ENCODE measurements at regions not wholly inside any gene's neighbourhood (a gene's known extent, or its start where the extent isn't known, plus 50 kb on each side); places are given as distances from the start of the nearest gene placed in this dataset.
A peak's percentile ranks its signal among the peaks of the same experiment; 100 is the strongest.

DNA sequence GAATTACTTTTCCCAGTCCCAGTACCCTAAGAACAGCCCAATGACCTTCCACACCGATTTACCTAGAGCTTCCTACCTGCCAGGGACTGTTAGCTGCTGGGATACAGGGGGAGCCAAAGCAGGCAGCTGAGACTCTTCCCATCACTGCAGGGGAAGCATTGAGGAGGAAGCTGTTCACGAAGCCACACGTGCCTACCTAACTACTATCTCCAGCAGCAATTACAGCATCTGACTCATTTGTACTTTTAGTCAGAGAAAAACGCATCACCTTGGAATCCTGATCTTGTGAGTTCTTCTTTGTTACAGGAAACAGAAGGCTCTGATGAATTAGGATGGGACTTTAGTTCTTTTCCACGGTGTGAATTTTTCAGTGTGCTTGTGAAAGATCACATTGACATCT is 113.7 kb upstream of the DHX40 start:
- peak; percentile 80 for ATAC-seq
- no peak for TF ChIP-seq ZNF565 (CRISPR knock-in tag; conservative IDR thresholded peaks at IDR 0.05; ENCODE audit: low read depth)
- no peak for TF ChIP-seq BACH2 (CRISPR knock-in tag; IDR thresholded peaks at IDR 0.05; ENCODE audit: borderline replicate concordance)
- TF ChIP-seq, protein P1, sequence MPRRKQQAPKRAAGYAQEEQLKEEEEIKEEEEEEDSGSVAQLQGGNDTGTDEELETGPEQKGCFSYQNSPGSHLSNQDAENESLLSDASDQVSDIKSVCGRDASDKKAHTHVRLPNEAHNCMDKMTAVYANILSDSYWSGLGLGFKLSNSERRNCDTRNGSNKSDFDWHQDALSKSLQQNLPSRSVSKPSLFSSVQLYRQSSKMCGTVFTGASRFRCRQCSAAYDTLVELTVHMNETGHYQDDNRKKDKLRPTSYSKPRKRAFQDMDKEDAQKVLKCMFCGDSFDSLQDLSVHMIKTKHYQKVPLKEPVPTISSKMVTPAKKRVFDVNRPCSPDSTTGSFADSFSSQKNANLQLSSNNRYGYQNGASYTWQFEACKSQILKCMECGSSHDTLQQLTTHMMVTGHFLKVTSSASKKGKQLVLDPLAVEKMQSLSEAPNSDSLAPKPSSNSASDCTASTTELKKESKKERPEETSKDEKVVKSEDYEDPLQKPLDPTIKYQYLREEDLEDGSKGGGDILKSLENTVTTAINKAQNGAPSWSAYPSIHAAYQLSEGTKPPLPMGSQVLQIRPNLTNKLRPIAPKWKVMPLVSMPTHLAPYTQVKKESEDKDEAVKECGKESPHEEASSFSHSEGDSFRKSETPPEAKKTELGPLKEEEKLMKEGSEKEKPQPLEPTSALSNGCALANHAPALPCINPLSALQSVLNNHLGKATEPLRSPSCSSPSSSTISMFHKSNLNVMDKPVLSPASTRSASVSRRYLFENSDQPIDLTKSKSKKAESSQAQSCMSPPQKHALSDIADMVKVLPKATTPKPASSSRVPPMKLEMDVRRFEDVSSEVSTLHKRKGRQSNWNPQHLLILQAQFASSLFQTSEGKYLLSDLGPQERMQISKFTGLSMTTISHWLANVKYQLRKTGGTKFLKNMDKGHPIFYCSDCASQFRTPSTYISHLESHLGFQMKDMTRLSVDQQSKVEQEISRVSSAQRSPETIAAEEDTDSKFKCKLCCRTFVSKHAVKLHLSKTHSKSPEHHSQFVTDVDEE (CRISPR knock-in tag; IDR thresholded peaks at IDR 0.05), result no peak
- no peak for TF ChIP-seq ZNF70 (CRISPR knock-in tag; IDR thresholded peaks at IDR 0.05)
- no peak for TF ChIP-seq ZFP3 (CRISPR knock-in tag; IDR thresholded peaks at IDR 0.05)

- TF ChIP-seq, protein P2, sequence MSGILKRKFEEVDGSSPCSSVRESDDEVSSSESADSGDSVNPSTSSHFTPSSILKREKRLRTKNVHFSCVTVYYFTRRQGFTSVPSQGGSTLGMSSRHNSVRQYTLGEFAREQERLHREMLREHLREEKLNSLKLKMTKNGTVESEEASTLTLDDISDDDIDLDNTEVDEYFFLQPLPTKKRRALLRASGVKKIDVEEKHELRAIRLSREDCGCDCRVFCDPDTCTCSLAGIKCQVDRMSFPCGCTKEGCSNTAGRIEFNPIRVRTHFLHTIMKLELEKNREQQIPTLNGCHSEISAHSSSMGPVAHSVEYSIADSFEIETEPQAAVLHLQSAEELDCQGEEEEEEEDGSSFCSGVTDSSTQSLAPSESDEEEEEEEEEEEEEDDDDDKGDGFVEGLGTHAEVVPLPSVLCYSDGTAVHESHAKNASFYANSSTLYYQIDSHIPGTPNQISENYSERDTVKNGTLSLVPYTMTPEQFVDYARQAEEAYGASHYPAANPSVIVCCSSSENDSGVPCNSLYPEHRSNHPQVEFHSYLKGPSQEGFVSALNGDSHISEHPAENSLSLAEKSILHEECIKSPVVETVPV (CRISPR knock-in tag; IDR thresholded peaks at IDR 0.05), result no peak
- TF ChIP-seq, protein P3, sequence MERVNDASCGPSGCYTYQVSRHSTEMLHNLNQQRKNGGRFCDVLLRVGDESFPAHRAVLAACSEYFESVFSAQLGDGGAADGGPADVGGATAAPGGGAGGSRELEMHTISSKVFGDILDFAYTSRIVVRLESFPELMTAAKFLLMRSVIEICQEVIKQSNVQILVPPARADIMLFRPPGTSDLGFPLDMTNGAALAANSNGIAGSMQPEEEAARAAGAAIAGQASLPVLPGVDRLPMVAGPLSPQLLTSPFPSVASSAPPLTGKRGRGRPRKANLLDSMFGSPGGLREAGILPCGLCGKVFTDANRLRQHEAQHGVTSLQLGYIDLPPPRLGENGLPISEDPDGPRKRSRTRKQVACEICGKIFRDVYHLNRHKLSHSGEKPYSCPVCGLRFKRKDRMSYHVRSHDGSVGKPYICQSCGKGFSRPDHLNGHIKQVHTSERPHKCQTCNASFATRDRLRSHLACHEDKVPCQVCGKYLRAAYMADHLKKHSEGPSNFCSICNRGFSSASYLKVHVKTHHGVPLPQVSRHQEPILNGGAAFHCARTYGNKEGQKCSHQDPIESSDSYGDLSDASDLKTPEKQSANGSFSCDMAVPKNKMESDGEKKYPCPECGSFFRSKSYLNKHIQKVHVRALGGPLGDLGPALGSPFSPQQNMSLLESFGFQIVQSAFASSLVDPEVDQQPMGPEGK (CRISPR knock-in tag; IDR thresholded peaks at IDR 0.05; ENCODE audit: borderline replicate concordance), result no peak
- TF ChIP-seq TCF4 (CRISPR knock-in tag; IDR thresholded peaks at IDR 0.05; ENCODE audit: borderline replicate concordance) (no peak), POU6F1 (CRISPR knock-in tag; IDR thresholded peaks at IDR 0.05; ENCODE audit: borderline replicate concordance, low read depth) (no peak), BACH2 (CRISPR knock-in tag; IDR thresholded peaks at IDR 0.05; ENCODE audit: borderline replicate concordance) (no peak), OSR1 (CRISPR knock-in tag; IDR thresholded peaks at IDR 0.05) (no peak), ESRRG (CRISPR knock-in tag; IDR thresholded peaks at IDR 0.05) (no peak), PPARA (CRISPR knock-in tag; IDR thresholded peaks at IDR 0.05; ENCODE audit: borderline replicate concordance) (no peak), RARB (CRISPR knock-in tag; IDR thresholded peaks at IDR 0.05) (no peak), SNAI2 (CRISPR knock-in tag; IDR thresholded peaks at IDR 0.05) (no peak), GLIS3 (CRISPR knock-in tag; IDR thresholded peaks at IDR 0.05) (no peak), ZNF70 (CRISPR knock-in tag; IDR thresholded peaks at IDR 0.05) (no peak), ISL1 (CRISPR knock-in tag; IDR thresholded peaks at IDR 0.05) (no peak), TOX (CRISPR knock-in tag; IDR thresholded peaks at IDR 0.05; ENCODE audit: borderline replicate concordance) (no peak), ZNF8 (CRISPR knock-in tag; IDR thresholded peaks at IDR 0.05) (no peak), CSDC2 (CRISPR knock-in tag; IDR thresholded peaks at IDR 0.05) (no peak), ZFP30 (CRISPR knock-in tag; IDR thresholded peaks at IDR 0.05) (no peak), ARNTL (CRISPR knock-in tag; IDR thresholded peaks at IDR 0.05; ENCODE audit: borderline replicate concordance, low read depth) (no peak)
- TF ChIP-seq, protein P4, sequence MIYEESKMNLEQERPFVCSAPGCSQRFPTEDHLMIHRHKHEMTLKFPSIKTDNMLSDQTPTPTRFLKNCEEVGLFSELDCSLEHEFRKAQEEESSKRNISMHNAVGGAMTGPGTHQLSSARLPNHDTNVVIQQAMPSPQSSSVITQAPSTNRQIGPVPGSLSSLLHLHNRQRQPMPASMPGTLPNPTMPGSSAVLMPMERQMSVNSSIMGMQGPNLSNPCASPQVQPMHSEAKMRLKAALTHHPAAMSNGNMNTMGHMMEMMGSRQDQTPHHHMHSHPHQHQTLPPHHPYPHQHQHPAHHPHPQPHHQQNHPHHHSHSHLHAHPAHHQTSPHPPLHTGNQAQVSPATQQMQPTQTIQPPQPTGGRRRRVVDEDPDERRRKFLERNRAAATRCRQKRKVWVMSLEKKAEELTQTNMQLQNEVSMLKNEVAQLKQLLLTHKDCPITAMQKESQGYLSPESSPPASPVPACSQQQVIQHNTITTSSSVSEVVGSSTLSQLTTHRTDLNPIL (CRISPR knock-in tag; IDR thresholded peaks at IDR 0.05; ENCODE audit: low read depth), result no peak
- TF ChIP-seq, protein P1 (CRISPR knock-in tag; IDR thresholded peaks at IDR 0.05), result no peak
- ATAC-seq, result peak; percentile 42
Observed at GRCh38 chr17:59454633-59455105, 110.7 kb upstream of the DHX40 start.

All from SK-N-SH treated with all-trans-retinoic acid at 6 μM for 48 hours (cell line).